ENCODE measurements at regions not wholly inside any gene's neighbourhood (a gene's known extent, or its start where the extent isn't known, plus 50 kb on each side); places are given as distances from the start of the nearest gene placed in this dataset.

DNA sequence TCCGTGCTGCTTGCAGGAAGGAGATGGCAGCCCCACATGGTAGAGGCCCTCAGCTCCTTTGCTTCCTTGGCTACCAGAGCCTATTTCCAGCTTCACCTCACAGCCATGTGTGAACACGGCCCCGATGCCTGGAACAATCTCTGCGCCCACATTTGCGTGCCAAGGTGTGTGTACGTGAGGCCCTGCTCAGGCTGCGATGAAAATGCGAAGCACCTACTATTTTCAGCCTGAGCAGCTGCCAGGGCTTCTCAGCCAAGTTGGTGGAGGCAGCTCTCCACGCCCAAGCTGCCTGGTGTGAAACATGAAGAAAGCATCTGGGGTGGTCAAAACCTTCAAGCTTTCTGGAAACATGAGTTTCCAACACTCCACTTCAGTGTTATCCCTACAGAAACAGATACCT lies 177.8 kb upstream of the EGLN3 start:
- no peaks in the 10 kb centered on the region for H3K79me2 ChIP-seq (ENCODE audit: low read length)
- no peak for TF ChIP-seq EZH2phosphoT487 (IDR thresholded peaks at IDR 0.05; ENCODE audit: low read depth)
- TF ChIP-seq, protein P1, sequence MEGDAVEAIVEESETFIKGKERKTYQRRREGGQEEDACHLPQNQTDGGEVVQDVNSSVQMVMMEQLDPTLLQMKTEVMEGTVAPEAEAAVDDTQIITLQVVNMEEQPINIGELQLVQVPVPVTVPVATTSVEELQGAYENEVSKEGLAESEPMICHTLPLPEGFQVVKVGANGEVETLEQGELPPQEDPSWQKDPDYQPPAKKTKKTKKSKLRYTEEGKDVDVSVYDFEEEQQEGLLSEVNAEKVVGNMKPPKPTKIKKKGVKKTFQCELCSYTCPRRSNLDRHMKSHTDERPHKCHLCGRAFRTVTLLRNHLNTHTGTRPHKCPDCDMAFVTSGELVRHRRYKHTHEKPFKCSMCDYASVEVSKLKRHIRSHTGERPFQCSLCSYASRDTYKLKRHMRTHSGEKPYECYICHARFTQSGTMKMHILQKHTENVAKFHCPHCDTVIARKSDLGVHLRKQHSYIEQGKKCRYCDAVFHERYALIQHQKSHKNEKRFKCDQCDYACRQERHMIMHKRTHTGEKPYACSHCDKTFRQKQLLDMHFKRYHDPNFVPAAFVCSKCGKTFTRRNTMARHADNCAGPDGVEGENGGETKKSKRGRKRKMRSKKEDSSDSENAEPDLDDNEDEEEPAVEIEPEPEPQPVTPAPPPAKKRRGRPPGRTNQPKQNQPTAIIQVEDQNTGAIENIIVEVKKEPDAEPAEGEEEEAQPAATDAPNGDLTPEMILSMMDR (IDR thresholded peaks at IDR 0.05; ENCODE audit: low read depth, low read length) = no peak
- no peak overlapping the region for H3K4me2 ChIP-seq (ENCODE audit: low read length)
- H2AFZ ChIP-seq (ENCODE audit: low read depth, low read length) = no peak overlapping the region
- no peaks in the 10 kb centered on the region for H3K9me3 ChIP-seq (ENCODE audit: insufficient read depth, low read length)
- no peak overlapping the region for H3K27ac ChIP-seq (ENCODE audit: low read length)
- no peaks in the 10 kb centered on the region for H3K36me3 ChIP-seq (replicated peaks; ENCODE audit: low read depth, low read length)
- no peak overlapping the region for H3K9ac ChIP-seq (ENCODE audit: low read length)
- no peak overlapping the region for H3K4me3 ChIP-seq (ENCODE audit: low read length)
- H4K20me1 ChIP-seq (ENCODE audit: insufficient read depth, low read length) = no peaks in the 10 kb centered on the region
- H3K27me3 ChIP-seq (ENCODE audit: low read depth, low read length) = peaks cover 3% of the 10 kb centered on the region; the same call in 1 of the 2 replicates
- no peaks in the 10 kb centered on the region for H3K4me1 ChIP-seq (ENCODE audit: low read length)

DNA sequence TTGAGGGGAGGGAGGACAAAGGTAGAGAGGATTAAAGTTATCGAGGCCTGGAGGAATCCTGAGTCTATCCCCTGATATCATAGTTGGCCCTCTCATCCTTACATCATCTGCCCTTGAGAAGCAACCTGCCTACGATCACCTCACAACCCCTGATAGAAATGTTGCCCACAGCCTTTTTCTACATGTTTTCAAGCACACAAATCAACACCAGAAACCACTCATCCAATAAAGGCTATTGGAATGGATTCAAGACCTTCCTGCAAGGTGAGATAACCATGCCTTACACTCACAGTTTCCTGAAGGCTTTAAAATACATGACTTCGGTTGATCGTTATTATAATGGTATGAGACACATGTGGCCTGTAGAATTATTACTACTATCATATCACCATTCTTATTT lies 175.7 kb upstream of the EGLN3 start:
- H2AFZ ChIP-seq (ENCODE audit: low read depth, low read length) = no peak overlapping the region
- H3K79me2 ChIP-seq (ENCODE audit: low read length) = no peaks in the 10 kb centered on the region
- no peaks in the 10 kb centered on the region for H3K36me3 ChIP-seq (replicated peaks; ENCODE audit: low read depth, low read length)
- H3K9ac ChIP-seq (ENCODE audit: low read length) = no peak overlapping the region
- no peak for TF ChIP-seq EZH2phosphoT487 (IDR thresholded peaks at IDR 0.05; ENCODE audit: low read depth)
- TF ChIP-seq, protein P1 (IDR thresholded peaks at IDR 0.05; ENCODE audit: low read depth, low read length) = no peak
- H3K4me1 ChIP-seq (ENCODE audit: low read length) = no peaks in the 10 kb centered on the region
- H3K4me3 ChIP-seq (ENCODE audit: low read length) = no peak overlapping the region
- H3K27me3 ChIP-seq (ENCODE audit: low read depth, low read length) = peaks cover 13% of the 10 kb centered on the region; the same call in 1 of the 2 replicates
- no peak overlapping the region for H3K27ac ChIP-seq (ENCODE audit: low read length)
- H3K4me2 ChIP-seq (ENCODE audit: low read length) = no peak overlapping the region
- H3K9me3 ChIP-seq (ENCODE audit: insufficient read depth, low read length) = no peaks in the 10 kb centered on the region
- H4K20me1 ChIP-seq (ENCODE audit: insufficient read depth, low read length) = no peaks in the 10 kb centered on the region

DNA sequence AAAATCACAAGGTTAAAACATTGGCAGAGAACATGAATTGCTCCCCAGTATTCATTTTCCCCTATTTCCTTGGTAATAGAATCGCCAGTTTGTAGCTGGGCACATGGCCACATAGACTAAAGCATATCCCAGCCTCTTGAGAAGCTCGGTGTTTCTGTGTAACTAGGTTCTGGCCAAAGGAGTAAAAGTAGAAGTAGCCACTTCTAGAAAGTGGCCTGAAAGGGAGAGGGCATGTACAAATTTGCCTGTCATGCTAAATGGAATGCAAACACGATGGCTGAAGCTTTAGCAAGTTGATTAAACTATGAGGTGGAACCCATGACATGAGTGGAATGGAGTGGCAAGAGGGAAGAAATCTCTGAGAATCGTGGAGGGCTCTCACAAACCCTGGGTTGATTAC lies 173.7 kb upstream of the EGLN3 start:
- Histone ChIP-seq H3K9me3 (ENCODE audit: insufficient read depth, low read length) (no peaks in the 10 kb centered on the region), H3K4me2 (ENCODE audit: low read length) (no peak overlapping the region), H3K36me3 (replicated peaks; ENCODE audit: low read depth, low read length) (no peaks in the 10 kb centered on the region), H2AFZ (ENCODE audit: low read depth, low read length) (no peak overlapping the region), H4K20me1 (ENCODE audit: insufficient read depth, low read length) (no peaks in the 10 kb centered on the region), H3K27me3 (ENCODE audit: low read depth, low read length) (peaks cover 14% of the 10 kb centered on the region; the same call in 1 of the 2 replicates), H3K9ac (ENCODE audit: low read length) (no peak overlapping the region), H3K4me3 (ENCODE audit: low read length) (no peak overlapping the region), H3K4me1 (ENCODE audit: low read length) (no peaks in the 10 kb centered on the region), H3K79me2 (ENCODE audit: low read length) (no peaks in the 10 kb centered on the region), H3K27ac (ENCODE audit: low read length) (no peak overlapping the region)
- TF ChIP-seq EZH2phosphoT487 (IDR thresholded peaks at IDR 0.05; ENCODE audit: low read depth) = no peak
- TF ChIP-seq, protein P1 (IDR thresholded peaks at IDR 0.05; ENCODE audit: low read depth, low read length) = no peak

DNA sequence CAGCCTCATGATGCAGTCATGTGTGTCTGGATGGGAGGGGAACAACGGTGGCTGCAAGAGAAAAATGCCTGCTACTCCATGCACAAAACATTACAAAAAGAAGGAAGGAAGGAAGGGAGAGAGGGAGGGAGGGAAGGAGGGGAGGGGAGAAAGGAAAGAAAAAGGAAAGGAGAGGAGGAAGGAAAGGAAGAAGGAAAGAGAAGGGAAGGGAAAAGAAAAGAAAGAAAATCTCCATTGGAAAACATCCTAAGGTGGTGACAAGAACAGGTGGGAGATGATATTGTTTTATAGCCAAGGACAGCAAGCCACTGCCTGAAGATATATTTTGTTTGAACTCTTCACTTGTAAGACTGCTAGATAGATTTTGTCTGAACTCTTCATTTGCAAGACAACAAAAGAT lies 171.8 kb upstream of the EGLN3 start:
- TF ChIP-seq, protein P1 (IDR thresholded peaks at IDR 0.05; ENCODE audit: low read depth, low read length) = no peak
- TF ChIP-seq EZH2phosphoT487 (IDR thresholded peaks at IDR 0.05; ENCODE audit: low read depth) = no peak
- Histone ChIP-seq H4K20me1 (ENCODE audit: insufficient read depth, low read length) (no peaks in the 10 kb centered on the region), H2AFZ (ENCODE audit: low read depth, low read length) (no peak overlapping the region), H3K79me2 (ENCODE audit: low read length) (no peaks in the 10 kb centered on the region), H3K9me3 (ENCODE audit: insufficient read depth, low read length) (no peaks in the 10 kb centered on the region), H3K27ac (ENCODE audit: low read length) (no peak overlapping the region), H3K9ac (ENCODE audit: low read length) (no peak overlapping the region), H3K4me1 (ENCODE audit: low read length) (no peaks in the 10 kb centered on the region), H3K27me3 (ENCODE audit: low read depth, low read length) (peaks cover 14% of the 10 kb centered on the region; the same call in 1 of the 2 replicates), H3K4me3 (ENCODE audit: low read length) (no peak overlapping the region), H3K36me3 (replicated peaks; ENCODE audit: low read depth, low read length) (no peaks in the 10 kb centered on the region), H3K4me2 (ENCODE audit: low read length) (no peak overlapping the region)

All from OCI-LY3 (cell line).